Myocyte (in vitro differentiated cells): ENCODE measurements at regions not wholly inside any gene's neighbourhood (a gene's known extent, or its start where the extent isn't known, plus 50 kb on each side); places are given as distances from the start of the nearest gene placed in this dataset.

ENCODE experiments used
- DNase-seq: peaks from one replicate; pipeline ENCODE4 v3.0.0-alpha.2; 2012; ENCODE audit warnings: low read depth

DNA sequence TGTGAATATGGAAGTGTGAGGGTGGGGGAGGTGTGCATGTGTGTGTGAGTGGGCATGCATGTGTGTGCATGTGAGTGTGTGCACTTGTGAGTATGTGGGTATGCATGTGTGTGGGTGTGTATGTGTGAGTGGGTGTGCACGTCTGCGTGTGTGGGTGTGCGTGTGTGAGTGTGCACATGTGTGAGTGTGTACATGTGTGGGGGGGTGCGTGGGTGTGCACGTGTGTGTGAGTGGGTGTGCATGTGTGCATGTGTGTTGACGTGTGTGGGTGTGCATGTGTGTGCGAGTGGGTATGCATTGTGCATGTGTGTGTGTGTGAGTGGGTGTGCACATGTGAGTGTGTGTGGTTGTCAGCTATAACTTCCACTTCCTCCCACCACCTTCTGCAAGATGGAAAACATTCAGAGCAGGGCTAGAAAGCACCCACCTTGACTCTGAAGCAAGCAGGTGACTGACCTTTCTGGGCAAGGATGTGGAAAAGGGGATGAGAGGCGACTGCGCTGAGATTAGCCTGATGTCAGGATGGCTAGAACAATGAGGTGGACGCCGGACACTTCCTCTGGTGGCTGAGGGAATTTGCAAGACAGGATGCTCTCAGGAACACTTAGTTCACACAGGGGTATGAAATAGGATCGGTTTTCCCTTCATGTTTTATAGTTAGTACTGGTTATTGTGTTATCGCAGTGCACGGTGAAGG lies 103.6 kb downstream of the ACKR3 start:
- no peak for DNase-seq

DNA sequence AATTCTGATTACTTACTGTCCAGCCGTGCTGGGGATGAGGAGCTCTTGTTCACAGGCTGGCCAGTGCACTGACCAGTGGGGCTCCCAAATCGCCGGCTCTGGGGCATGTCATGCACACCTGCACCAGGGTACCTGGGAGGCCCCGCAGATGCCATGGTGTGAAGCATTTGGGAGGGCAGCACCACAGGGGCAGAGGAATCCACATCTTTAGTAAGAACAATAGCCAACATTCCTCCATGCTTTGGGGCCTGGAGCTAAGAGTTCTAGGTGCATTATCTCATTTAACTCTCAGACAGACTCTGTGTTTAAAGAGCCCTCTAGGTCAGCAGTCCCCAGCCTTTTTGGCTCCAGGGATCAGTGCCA lies 104.2 kb downstream of the ACKR3 start:
- no peak for DNase-seq

DNA sequence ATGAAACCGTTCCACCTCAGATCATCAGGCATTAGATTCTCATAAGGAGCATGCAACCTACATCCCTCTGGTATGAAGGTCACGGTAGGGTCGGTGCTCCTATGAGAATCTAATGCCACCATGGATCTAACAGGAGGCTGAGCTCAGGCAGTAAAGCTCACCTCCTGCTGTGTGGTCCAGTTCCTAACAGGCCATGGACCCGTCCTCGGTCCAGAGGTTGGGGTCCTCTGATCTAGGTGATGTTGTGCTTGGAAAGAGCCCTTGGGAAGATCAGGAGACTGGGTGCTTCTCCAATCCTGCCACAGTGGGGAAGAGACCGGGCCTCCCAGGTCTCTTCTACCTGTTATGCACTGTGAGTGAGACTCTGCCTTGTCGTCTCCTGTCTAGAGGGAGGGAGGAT lies 104.6 kb downstream of the ACKR3 start:
- no peak for DNase-seq

DNA sequence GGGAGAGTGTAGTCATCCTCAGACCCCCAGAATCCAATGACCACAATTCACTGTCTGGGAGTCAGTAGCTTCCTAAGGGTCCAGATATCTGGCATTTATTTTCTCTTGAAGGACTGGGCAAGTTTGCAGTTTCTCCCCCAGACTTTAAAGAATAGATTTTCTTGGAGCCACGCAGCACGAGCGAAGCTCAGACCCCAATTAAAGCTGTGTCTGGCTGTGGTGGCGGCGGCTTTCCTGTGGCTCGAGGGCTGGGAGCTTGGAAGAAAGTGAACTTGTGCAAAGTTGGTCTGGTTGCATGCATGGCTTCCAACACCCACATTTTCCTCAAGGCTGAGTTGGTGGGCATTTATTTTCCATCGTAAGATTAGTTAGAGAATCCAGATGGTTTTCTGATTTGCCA lies 105.0 kb downstream of the ACKR3 start:
- no peak for DNase-seq

GRCh38 chr2:236675051-236675450 lies 105.4 kb downstream of the ACKR3 start:
- peak; percentile 63 for DNase-seq

DNA sequence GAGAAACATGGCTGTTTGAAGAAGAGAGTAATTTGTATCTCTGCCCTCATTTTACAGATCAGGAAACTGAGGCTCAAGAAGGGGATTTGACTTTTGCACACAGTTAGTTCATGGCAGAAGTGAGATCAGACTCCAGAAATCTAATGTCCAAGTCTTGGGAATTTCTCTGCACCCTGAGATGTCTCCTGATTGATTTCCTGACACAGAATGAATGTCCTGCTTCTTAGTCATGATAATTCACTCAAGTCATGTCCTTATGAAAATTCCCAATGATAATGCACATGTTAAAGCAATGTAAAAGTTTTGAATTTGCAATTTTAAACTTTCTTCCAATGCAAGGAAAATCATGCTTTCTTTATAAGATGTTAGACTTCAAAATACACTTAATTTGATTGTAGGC lies 105.9 kb downstream of the ACKR3 start:
- no peak for DNase-seq

DNA sequence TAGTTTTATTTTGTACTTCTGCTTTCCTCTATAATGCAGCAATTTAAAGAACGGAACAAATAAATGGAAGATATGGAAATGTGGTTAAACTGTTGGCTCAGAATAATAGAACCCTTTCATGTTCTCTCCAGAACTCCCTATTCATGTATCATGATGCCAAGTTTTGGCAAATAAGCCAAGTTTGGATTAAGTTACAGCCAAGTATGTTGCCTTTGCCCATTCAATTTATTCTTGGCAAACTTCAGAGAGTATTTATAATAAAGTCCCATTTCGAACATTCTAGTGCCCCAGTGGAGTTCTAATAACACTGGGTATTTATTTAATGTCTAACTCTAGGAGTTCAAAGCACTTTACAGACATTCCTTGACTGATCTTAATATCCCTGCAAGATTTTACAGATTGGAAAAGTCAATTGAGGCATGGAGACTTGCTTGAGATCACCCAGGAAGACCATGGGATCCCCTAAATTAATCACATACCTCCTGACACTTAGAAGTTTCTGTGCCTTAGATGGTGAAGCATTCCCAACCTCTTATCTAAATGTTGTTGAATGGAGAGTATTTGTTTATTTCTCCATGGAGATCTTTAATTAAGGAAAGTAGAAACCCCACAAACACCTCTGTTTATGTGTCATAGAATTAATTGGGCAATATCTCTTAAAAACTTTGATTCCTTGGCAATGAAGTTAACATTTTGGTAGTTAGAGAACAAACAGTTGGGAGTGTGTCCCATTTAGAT lies 106.7 kb downstream of the ACKR3 start:
- DNase-seq = no peak

- DNase-seq = no peak
These were observed 107.7 kb downstream of the ACKR3 start for GRCh38 chr2:236677368-236677767.

DNA sequence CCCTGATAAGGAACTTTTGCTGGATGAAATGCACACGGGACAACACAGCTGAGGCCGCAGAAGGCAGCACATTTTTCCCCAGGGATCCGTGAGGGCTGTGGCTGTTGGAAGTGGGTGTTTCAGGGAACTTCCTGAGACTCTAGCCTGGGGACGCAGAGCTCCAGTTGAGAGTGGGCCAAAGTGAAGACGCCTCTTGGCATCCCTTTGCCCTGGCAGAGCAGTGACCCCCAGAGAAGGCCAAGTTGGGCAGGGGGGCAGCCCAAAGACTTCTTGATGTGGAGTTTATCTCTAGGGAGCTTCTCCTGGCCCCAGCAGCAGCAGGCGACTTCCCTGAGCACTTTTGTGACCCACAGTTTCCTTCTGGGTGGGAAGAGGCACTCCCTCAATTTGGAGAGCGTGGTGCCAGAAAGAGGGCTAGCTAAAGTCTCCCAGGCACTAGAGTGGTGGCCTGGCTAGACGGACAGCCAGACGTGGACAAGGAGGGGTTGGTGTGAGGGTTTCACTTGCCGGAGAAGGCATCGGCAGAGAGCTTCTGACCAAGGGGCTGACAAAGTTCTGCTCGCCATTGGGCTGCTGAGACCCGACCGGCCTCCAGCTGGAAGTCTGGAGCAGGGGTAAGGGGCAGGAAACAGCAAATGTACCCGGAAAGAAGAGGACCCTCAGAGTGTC lies 108.8 kb downstream of the ACKR3 start:
- no peak for DNase-seq

DNA sequence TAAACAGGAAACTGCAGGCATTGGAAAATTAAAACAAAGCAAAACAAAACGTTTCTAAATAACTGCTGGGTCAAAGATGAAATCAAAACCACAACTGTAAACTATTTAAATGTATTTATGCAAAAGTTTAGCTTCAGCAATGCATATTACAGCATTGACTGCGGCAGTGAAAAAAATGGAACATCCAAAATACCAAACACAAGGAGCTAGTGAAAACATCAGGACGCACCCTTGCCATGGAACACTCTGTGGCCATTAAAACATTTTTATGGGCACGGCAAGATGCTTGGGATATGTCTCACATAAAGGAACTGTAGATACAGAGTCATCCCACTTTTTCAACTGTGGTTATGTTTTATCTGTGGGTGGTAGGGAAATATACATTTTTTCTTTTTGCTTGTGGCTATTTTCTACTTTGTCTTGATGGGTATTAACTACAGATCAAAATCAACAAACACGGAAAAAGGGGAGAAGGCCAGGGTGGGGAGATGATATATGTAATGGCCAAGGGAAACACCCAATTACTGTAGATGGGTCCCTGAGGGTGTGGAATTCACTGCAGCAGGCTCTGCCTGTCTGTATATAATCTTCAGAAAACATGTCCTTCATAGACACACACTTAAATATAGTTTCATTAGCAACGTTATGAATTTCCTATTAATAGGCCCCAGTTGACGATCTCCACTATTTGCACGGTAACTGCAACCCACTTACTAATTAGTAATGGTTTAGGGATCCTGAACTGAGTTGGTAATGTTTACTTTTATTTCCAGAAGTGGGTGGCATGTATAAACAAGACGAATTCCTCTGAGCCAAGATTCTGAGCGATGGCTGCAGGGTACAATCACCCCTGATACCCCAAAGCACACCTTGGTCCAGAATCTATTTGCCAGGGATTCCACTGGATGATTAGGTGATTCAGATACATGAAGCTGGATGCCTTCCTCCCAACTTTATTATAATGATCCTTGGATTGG lies 110.5 kb downstream of the ACKR3 start:
- DNase-seq = peak; percentile 43

DNA sequence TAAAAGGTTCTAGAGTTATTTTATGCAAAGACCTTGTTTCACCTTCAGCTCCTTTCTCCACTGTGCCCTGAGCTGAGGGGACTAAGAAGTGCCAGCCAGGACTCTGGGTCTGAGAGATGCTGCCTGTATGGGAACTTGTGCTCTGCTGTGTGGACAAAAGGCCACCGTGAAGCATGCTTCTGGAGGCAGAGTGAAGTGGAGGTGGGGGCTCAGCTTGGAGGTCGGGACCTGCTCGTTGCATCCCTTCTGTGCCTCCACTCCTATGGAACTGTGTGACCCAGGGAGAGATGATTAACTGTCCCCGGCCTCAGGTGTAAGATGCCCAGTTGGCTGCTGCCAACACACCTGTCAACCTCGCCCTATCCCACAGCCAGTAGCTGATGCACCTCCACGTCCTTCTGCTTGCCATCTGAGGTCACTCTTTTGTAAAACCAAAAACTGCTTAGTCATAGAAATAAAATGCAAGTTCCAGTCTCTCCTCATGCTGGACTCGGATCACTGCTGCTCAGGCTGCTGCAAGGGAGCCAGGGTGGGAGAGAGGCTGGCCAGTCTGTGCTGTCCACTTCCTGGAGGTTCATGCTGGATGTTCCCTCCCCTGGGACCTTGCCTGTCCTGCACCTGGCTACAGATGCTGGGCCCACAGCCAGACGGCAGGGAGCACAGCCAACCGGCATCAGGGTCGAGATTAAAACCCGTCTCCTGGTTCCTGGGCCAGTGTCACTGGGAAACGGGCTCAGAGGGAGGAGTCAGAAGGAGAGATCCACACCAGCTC lies 113.2 kb downstream of the ACKR3 start:
- no peak for DNase-seq

GRCh38 chr2:236684504-236685256 lies 115.1 kb downstream of the ACKR3 start:
- no peak for DNase-seq

GRCh38 chr2:236685361-236685760 lies 115.7 kb downstream of the ACKR3 start:
- DNase-seq = no peak

GRCh38 chr2:236685979-236686520 lies 116.4 kb downstream of the ACKR3 start:
- no peak for DNase-seq

DNA sequence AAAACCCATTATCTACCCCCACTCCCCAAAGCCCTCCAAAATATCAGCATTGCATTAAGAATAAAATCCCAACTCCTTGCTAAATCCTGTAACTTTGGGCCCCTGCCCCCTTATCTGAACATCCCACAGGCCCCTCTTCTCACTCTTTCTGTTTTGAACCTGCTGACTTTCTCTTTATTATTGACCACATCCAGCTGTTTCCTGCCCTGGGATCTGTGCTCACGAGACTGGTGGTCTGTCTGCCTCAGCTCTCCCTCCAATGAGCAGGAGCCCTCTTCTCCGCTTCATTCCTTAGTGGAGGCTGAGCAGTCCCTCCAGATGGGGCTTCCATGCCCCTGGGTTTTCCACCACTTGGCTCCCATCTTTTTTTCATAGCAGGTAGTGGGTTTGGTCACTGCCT lies 116.9 kb downstream of the ACKR3 start:
- DNase-seq = no peak

- DNase-seq = no peak
These were observed 117.8 kb downstream of the ACKR3 start for GRCh38 chr2:236687296-236687965.

GRCh38 chr2:236688157-236688556 lies 118.5 kb downstream of the ACKR3 start:
- DNase-seq = no peak

GRCh38 chr2:236688563-236689392 lies 119.2 kb downstream of the ACKR3 start:
- no peak for DNase-seq
